ENCODE measurements at regions not wholly inside any gene's neighbourhood (a gene's known extent, or its start where the extent isn't known, plus 50 kb on each side); places are given as distances from the start of the nearest gene placed in this dataset.

DNA sequence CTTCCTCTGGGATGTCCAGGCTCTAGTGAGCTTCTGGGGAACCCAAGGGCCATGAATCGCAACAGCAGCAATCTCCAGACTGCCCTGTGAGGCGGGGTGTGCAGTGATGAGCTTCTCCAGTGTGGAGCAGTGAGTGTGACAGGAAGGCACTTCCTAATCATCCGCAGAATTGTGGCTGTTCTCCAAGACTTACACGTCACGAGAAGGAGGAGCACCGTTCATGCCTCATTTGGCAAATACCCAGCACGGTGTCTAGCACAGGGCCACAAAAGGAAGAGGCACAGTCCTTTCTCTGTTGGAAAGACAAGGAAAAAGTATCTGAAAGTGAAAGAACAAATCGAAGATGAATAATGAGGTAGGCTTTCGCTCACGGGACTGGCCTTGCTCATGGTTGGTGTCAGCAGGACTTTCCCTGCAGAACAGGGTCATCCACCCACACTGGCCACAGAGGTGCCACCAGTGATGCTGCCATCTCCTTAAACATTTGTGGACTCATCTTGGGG is 125.1 kb upstream of the HAAO start:
- H3K27me3 ChIP-seq (ENCODE audit: control insufficient read depth, insufficient read depth, low read length), result 0 out of 2 replicates have a peak, but pooled peaks cover 2% of the 10 kb centered on the region
- H3K9me3 ChIP-seq (ENCODE audit: control insufficient read depth, insufficient read depth, low read depth, low read length), result no peaks in the 10 kb centered on the region
- DNase-seq (ENCODE audit: low read depth, low spot score), result no peak
- no peak overlapping the region for H3K4me3 ChIP-seq (ENCODE audit: low read depth in 2 of 2, low read length in 2 of 2)
- no peaks in the 10 kb centered on the region for H3K36me3 ChIP-seq (ENCODE audit: control insufficient read depth, insufficient read depth, low read length)
- intact Hi-C loops (cut with micrococcal nuclease; ENCODE audit: unreplicated experiment), result no loop called here
- ChIA-PET CTCF (no interaction called here), POLR2A (no interaction called here)
- no peak for TF ChIP-seq SIN3A (IDR thresholded peaks at IDR 0.05; ENCODE audit: borderline replicate concordance, insufficient read depth, low read depth, low read length)
- no TSS peak for BruUV-seq (replicated peaks)
- no peak for ATAC-seq
- H3K27ac ChIP-seq (ENCODE audit: low read length), result no peak overlapping the region
- in situ Hi-C loops (cut with HindIII; ENCODE audit: low pct_unique_long_range_greater_than_20kb, low sequenced_read_pairs), result no loop called here
- H3K4me1 ChIP-seq (ENCODE audit: control insufficient read depth, insufficient read depth, low read length), result no peaks in the 10 kb centered on the region

DNA sequence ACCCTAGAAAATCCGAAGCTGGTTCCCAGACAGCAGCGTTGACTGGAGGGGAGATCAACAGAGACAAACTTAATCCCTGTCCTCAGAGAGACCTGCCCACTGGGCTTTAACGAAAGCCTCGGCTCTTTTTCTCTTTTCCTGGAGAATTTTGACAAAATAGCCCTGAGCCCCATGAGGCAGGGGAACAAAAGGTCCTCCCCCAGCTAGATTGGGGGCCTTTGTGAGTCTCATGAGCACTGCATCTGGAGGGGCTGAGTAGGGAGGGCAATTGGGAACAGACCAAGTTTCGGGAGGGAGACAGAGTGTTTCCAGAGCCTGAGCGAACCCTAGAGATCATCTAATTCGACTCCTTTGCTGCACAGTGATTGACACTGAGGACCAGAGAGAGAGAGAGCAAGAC is 123.9 kb upstream of the HAAO start:
- ATAC-seq (no peak), DNase-seq (ENCODE audit: low read depth, low spot score) (no peak)
- ChIA-PET POLR2A (no interaction called here), CTCF (no interaction called here)
- Histone ChIP-seq H3K4me1 (ENCODE audit: control insufficient read depth, insufficient read depth, low read length) (no peaks in the 10 kb centered on the region), H3K27me3 (ENCODE audit: control insufficient read depth, insufficient read depth, low read length) (0 out of 2 replicates have a peak, but pooled peaks cover 2% of the 10 kb centered on the region), H3K27ac (ENCODE audit: low read length) (no peak overlapping the region), H3K9me3 (ENCODE audit: control insufficient read depth, insufficient read depth, low read depth, low read length) (no peaks in the 10 kb centered on the region), H3K36me3 (ENCODE audit: control insufficient read depth, insufficient read depth, low read length) (no peaks in the 10 kb centered on the region), H3K4me3 (ENCODE audit: low read depth in 2 of 2, low read length in 2 of 2) (no peak overlapping the region)
- intact Hi-C loops (cut with micrococcal nuclease; ENCODE audit: unreplicated experiment) (no loop called here), in situ Hi-C loops (cut with HindIII; ENCODE audit: low pct_unique_long_range_greater_than_20kb, low sequenced_read_pairs) (no loop called here)
- no TSS peak for BruUV-seq (replicated peaks)
- TF ChIP-seq POLR2AphosphoS5 (IDR thresholded peaks at IDR 0.05; ENCODE audit: low read depth, low read length) (no peak), SIN3A (IDR thresholded peaks at IDR 0.05; ENCODE audit: borderline replicate concordance, insufficient read depth, low read depth, low read length) (no peak)

DNA sequence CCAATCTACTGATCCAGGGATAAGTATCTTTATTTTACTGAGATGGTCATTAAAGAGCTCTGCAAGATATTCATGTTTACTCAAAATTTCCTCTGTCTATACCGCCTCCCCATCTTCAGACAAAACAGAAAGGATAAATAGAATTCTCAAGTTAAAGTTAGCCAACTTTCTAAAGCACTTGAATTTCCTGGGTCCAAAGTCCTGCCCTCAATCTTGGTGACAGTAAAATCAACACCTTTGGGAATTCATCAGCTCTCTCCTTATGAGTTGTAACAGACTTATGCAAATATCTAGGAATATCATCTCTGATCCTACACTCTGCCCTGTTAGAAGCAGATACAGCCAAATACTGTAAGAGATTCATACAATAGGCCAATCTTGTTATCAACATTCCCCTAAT is 122.5 kb upstream of the HAAO start:
- peaks cover 2% of the 10 kb centered on the region; the same call in 1 of the 2 replicates for H3K27me3 ChIP-seq (ENCODE audit: control insufficient read depth, insufficient read depth, low read length)
- intact Hi-C loops (cut with micrococcal nuclease; ENCODE audit: unreplicated experiment) (no loop called here), in situ Hi-C loops (cut with HindIII; ENCODE audit: low pct_unique_long_range_greater_than_20kb, low sequenced_read_pairs) (no loop called here)
- no peaks in the 10 kb centered on the region for H3K4me1 ChIP-seq (ENCODE audit: control insufficient read depth, insufficient read depth, low read length)
- no peak overlapping the region for H3K4me3 ChIP-seq (ENCODE audit: low read depth in 2 of 2, low read length in 2 of 2)
- H3K27ac ChIP-seq (ENCODE audit: low read length), result no peak overlapping the region
- TF ChIP-seq SIN3A (IDR thresholded peaks at IDR 0.05; ENCODE audit: borderline replicate concordance, insufficient read depth, low read depth, low read length), result no peak
- TF ChIP-seq, protein P1, sequence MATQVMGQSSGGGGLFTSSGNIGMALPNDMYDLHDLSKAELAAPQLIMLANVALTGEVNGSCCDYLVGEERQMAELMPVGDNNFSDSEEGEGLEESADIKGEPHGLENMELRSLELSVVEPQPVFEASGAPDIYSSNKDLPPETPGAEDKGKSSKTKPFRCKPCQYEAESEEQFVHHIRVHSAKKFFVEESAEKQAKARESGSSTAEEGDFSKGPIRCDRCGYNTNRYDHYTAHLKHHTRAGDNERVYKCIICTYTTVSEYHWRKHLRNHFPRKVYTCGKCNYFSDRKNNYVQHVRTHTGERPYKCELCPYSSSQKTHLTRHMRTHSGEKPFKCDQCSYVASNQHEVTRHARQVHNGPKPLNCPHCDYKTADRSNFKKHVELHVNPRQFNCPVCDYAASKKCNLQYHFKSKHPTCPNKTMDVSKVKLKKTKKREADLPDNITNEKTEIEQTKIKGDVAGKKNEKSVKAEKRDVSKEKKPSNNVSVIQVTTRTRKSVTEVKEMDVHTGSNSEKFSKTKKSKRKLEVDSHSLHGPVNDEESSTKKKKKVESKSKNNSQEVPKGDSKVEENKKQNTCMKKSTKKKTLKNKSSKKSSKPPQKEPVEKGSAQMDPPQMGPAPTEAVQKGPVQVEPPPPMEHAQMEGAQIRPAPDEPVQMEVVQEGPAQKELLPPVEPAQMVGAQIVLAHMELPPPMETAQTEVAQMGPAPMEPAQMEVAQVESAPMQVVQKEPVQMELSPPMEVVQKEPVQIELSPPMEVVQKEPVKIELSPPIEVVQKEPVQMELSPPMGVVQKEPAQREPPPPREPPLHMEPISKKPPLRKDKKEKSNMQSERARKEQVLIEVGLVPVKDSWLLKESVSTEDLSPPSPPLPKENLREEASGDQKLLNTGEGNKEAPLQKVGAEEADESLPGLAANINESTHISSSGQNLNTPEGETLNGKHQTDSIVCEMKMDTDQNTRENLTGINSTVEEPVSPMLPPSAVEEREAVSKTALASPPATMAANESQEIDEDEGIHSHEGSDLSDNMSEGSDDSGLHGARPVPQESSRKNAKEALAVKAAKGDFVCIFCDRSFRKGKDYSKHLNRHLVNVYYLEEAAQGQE (IDR thresholded peaks at IDR 0.05; ENCODE audit: insufficient read depth in 1 of 2, low read depth in 2 of 2, low read length in 1 of 2), result no peak
- DNase-seq (ENCODE audit: low read depth, low spot score), result no peak
- H3K9me3 ChIP-seq (ENCODE audit: control insufficient read depth, insufficient read depth, low read depth, low read length), result no peaks in the 10 kb centered on the region
- no peaks in the 10 kb centered on the region for H3K36me3 ChIP-seq (ENCODE audit: control insufficient read depth, insufficient read depth, low read length)
- CTCF ChIA-PET, result no interaction called here
- no peak for ATAC-seq
- POLR2A ChIA-PET, result no interaction called here
- BruUV-seq (replicated peaks), result no TSS peak

DNA sequence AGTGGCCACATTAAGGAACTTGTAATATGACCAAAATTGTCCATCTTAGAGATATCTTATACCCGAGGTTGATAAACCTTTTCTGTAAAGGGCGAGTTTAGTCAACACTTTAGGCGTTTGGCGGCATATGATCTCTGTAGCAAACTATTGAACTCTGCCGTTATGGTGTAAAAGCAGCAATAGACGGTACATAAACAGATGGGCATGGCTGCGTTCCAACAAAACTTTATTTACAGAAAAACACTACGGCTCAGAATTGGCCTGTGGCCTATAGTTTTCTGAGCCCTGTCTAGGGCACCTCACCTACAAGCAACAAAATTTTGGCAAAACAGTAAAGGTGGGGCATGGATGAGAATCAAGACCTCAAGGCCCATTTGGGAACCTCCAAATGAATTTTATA is 121.9 kb upstream of the HAAO start:
- ChIA-PET POLR2A (no interaction called here), CTCF (no interaction called here)
- Histone ChIP-seq H3K9me3 (ENCODE audit: control insufficient read depth, insufficient read depth, low read depth, low read length) (no peaks in the 10 kb centered on the region), H3K4me1 (ENCODE audit: control insufficient read depth, insufficient read depth, low read length) (no peaks in the 10 kb centered on the region), H3K27me3 (ENCODE audit: control insufficient read depth, insufficient read depth, low read length) (peaks cover 2% of the 10 kb centered on the region; the same call in 1 of the 2 replicates), H3K4me3 (ENCODE audit: low read depth in 2 of 2, low read length in 2 of 2) (no peak overlapping the region), H3K36me3 (ENCODE audit: control insufficient read depth, insufficient read depth, low read length) (no peaks in the 10 kb centered on the region), H3K27ac (ENCODE audit: low read length) (no peak overlapping the region)
- no TSS peak for BruUV-seq (replicated peaks)
- no peak for DNase-seq (ENCODE audit: low read depth, low spot score)
- intact Hi-C loops (cut with micrococcal nuclease; ENCODE audit: unreplicated experiment) (no loop called here), in situ Hi-C loops (cut with HindIII; ENCODE audit: low pct_unique_long_range_greater_than_20kb, low sequenced_read_pairs) (no loop called here)
- TF ChIP-seq TCF7L2 (IDR thresholded peaks at IDR 0.05; ENCODE audit: low read depth, low read length) (no peak), SIN3A (IDR thresholded peaks at IDR 0.05; ENCODE audit: borderline replicate concordance, insufficient read depth, low read depth, low read length) (no peak), POLR2AphosphoS5 (IDR thresholded peaks at IDR 0.05; ENCODE audit: low read depth, low read length) (no peak)
- TF ChIP-seq, protein P1 (IDR thresholded peaks at IDR 0.05; ENCODE audit: insufficient read depth in 1 of 2, low read depth in 2 of 2, low read length in 1 of 2), result no peak
- TF ChIP-seq, protein P2, sequence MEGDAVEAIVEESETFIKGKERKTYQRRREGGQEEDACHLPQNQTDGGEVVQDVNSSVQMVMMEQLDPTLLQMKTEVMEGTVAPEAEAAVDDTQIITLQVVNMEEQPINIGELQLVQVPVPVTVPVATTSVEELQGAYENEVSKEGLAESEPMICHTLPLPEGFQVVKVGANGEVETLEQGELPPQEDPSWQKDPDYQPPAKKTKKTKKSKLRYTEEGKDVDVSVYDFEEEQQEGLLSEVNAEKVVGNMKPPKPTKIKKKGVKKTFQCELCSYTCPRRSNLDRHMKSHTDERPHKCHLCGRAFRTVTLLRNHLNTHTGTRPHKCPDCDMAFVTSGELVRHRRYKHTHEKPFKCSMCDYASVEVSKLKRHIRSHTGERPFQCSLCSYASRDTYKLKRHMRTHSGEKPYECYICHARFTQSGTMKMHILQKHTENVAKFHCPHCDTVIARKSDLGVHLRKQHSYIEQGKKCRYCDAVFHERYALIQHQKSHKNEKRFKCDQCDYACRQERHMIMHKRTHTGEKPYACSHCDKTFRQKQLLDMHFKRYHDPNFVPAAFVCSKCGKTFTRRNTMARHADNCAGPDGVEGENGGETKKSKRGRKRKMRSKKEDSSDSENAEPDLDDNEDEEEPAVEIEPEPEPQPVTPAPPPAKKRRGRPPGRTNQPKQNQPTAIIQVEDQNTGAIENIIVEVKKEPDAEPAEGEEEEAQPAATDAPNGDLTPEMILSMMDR (IDR thresholded peaks at IDR 0.05), result no peak
- no peak for ATAC-seq

Data from Panc1 (cell line).